T-helper 17 cell (primary cell): ENCODE measurements at regions not wholly inside any gene's neighbourhood (a gene's known extent, or its start where the extent isn't known, plus 50 kb on each side); places are given as distances from the start of the nearest gene placed in this dataset.
A peak's percentile ranks its signal among the peaks of the same experiment; 100 is the strongest.

Source experiments
- ATAC-seq: fragments of 150-1000 bp; cut with Tn5 transposase; 2 replicates; pipeline ENCODE4 v1.10.0; 2021; ENCODE audit warnings: mild to moderate bottlenecking, moderate library complexity
- DNase-seq, 3 donors: peaks; one replicate each; pipeline versions ENCODE4 v3.0.0 to v3.0.0-alpha.2; 2020 to 2021
- H3K9me3 ChIP-seq: one replicate; pipeline ENCODE4 v1.7.0; 2013; ENCODE audit warnings: low read length, mild to moderate bottlenecking; ENCODE audit not compliant: control insufficient read depth, poor library complexity, severe bottlenecking
- H3K27ac Mint-ChIP-seq: one replicate; pipeline ENCODE4 v1.8.0; 2022; ENCODE audit warnings: mild to moderate bottlenecking, moderate library complexity, mixed read lengths
- H3K27me3 Mint-ChIP-seq: one replicate; pipeline ENCODE4 v1.8.0; 2022; ENCODE audit warnings: mixed read lengths
- H3K36me3 Mint-ChIP-seq: one replicate; pipeline ENCODE4 v1.8.0; 2022; ENCODE audit warnings: low read depth, mixed read lengths
- H3K4me1 Mint-ChIP-seq: one replicate; pipeline ENCODE4 v1.8.0; 2022; ENCODE audit warnings: mild to moderate bottlenecking, mixed read lengths
- H3K4me3 Mint-ChIP-seq: one replicate; pipeline ENCODE4 v1.8.0; 2022; ENCODE audit warnings: mild to moderate bottlenecking, moderate library complexity, mixed read lengths

GRCh38 chr7:98040626-98041360 lies 50.8 kb upstream of the OCM2 start:
- Mint-ChIP-seq H3K36me3 (peaks cover 4% of the 10 kb centered on the region), H3K4me3 (no peak overlapping the region), H3K4me1 (peaks cover 2% of the 10 kb centered on the region), H3K27me3 (peaks cover 34% of the 10 kb centered on the region), H3K27ac (no peak overlapping the region)
- no peak for ATAC-seq
- DNase-seq = no peak
- no peaks in the 10 kb centered on the region for H3K9me3 ChIP-seq

GRCh38 chr7:98046816-98047215 lies 56.8 kb upstream of the OCM2 start:
- peaks cover 3% of the 10 kb centered on the region for H3K4me1 Mint-ChIP-seq
- H3K27ac Mint-ChIP-seq = no peak overlapping the region
- ATAC-seq = no peak

GRCh38 chr7:98049034-98049433 lies 57.6 kb upstream of the LMTK2 start:
- H3K9me3 ChIP-seq = no peaks in the 10 kb centered on the region
- Mint-ChIP-seq H3K4me1 (peaks cover 2% of the 10 kb centered on the region), H3K27ac (no peak overlapping the region), H3K4me3 (no peak overlapping the region), H3K27me3 (peaks cover 7% of the 10 kb centered on the region), H3K36me3 (peaks cover 4% of the 10 kb centered on the region)
- no peak for DNase-seq
- ATAC-seq = no peak

More at GRCh38 chr7:98046816-98047215, 56.8 kb upstream of the OCM2 start:
- Mint-ChIP-seq H3K36me3 (peaks cover 4% of the 10 kb centered on the region), H3K4me3 (no peak overlapping the region), H3K27me3 (peaks cover 11% of the 10 kb centered on the region)
- no peaks in the 10 kb centered on the region for H3K9me3 ChIP-seq
- no peak for DNase-seq

DNA sequence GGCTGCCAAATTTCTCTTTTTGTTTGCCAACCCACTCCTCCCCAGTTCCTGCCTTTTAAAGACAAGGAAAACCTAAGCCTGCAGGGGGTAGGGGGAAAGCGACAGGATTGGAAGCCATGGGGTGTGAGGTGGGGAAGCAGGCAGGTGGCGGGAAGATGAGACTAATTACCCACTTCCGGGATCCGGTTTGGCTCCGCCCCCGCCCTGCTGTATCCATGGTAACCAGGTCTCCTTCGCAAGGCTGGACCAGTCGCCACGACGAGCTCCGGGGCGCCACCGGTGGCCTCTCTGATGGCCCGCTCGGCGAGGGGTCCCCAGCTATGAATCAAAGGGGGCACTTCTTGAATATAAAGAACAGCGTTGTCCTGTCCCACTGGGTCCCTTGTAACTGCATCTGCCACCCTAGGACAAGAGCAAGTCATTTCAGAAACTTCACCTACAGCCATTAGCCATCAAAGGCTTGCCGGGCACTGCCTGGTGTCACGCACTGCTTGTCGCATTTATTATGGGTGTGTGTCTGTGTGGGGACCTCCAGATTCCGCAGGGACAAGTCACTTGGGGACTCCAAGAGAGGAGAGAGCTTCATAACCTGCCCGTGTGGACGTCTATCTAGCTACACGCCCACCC lies 55.4 kb upstream of the LMTK2 start:
- peak; percentile 13 to 14 (median 13) for DNase-seq
- Mint-ChIP-seq H3K36me3 (no peaks in the 10 kb centered on the region), H3K27ac (no peak overlapping the region), H3K4me1 (peaks cover 2% of the 10 kb centered on the region), H3K4me3 (no peak overlapping the region), H3K27me3 (peaks cover 5% of the 10 kb centered on the region)
- ATAC-seq = peak; percentile 57
- no peaks in the 10 kb centered on the region for H3K9me3 ChIP-seq

- H3K9me3 ChIP-seq = no peaks in the 10 kb centered on the region
- no peak overlapping the region for H3K4me3 Mint-ChIP-seq
- H3K4me1 Mint-ChIP-seq = peaks cover 7% of the 10 kb centered on the region
- DNase-seq (no peak), ATAC-seq (no peak)
- H3K27me3 Mint-ChIP-seq = peaks cover 28% of the 10 kb centered on the region
- no peaks in the 10 kb centered on the region for H3K36me3 Mint-ChIP-seq
- no peak overlapping the region for H3K27ac Mint-ChIP-seq
Measured at GRCh38 chr7:98054585-98054984, 52.1 kb upstream of the LMTK2 start.

DNA sequence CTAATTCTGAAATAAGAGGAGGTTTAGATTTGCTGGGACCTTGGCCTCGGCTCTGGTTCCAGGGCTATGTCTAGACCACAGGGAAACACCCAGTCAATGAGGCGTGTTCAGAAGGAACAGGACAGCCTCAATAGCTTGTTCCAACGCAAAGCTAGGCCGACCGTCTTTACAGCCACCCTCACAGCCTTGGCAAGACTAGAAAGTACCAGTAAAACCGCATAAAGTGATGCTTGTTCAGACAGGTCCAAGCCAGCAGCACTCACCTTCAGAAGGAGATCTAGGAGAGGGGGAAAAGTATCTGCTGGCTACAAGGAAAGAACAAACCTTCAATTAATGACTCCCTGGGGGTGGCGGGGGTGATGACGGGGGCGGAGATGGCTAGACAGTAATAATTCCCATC lies 50.1 kb upstream of the LMTK2 start:
- Mint-ChIP-seq H3K4me1 (peaks cover 5% of the 10 kb centered on the region), H3K4me3 (no peak overlapping the region), H3K27ac (no peak overlapping the region), H3K27me3 (peaks cover 28% of the 10 kb centered on the region), H3K36me3 (no peaks in the 10 kb centered on the region)
- DNase-seq = no peak
- ATAC-seq = no peak
- H3K9me3 ChIP-seq = no peaks in the 10 kb centered on the region
